Kidney epithelial cell (primary cell): ENCODE measurements at regions not wholly inside any gene's neighbourhood (a gene's known extent, or its start where the extent isn't known, plus 50 kb on each side); places are given as distances from the start of the nearest gene placed in this dataset.

Source experiments
- DNase-seq: peaks from one replicate; pipeline ENCODE4 v3.0.0-alpha.2; 2010; ENCODE audit warnings: low read depth
- H3K27me3 ChIP-seq: 2 replicates; pipeline ENCODE4 v1.6.0; 2011; ENCODE audit warnings: low read length; ENCODE audit not compliant: control insufficient read depth, insufficient read depth
- H3K36me3 ChIP-seq: 2 replicates; pipeline ENCODE4 v1.5.1; 2011; ENCODE audit warnings: low read length; ENCODE audit not compliant: control insufficient read depth, insufficient read depth
- H3K4me3 ChIP-seq: 2 replicates; pipeline ENCODE4 v1.5.1; 2011; ENCODE audit warnings: low read depth, mild to moderate bottlenecking, control low read depth, low read length
- TF ChIP-seq, protein P1 (sequence below): IDR thresholded peaks from 2 replicates; pipeline ENCODE4 v1.5.1; 2011; ENCODE audit warnings: mild to moderate bottlenecking, moderate library complexity, low read length, control low read depth, inconsistent platforms; ENCODE audit not compliant: insufficient read depth, poor library complexity, severe bottlenecking

DNA sequence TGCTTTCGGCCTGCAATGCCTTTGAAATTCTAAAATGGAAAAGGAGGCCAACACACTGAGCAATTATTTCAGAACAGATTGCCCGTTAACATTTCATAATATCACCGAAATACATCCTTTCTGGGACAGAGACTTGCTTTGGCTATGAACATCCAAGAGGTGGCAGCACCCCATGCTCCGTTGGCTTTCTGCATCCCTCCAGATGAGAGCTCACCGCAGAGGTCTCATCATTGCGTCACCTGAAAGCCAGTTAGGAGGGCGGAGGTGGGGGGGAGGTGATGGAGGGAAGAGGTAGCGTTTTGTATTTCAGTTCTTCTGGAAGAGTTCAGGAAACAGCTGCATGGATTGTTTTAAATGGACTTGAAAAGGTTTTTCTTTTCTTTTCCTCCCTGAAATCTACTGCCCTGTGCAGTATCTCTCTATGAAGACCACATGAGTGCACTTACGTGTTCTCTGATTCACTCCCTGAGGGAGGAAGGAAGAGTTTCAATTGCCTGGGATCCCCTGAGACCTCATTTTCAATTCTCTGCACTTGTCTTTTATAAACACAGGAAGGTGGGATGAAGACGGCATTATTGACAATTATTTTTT is 166.8 kb upstream of the PGRMC2 start:
- no peak overlapping the region for H3K4me3 ChIP-seq
- no peaks in the 10 kb centered on the region for H3K27me3 ChIP-seq
- peak; percentile 69 for DNase-seq
- TF ChIP-seq, protein P1, sequence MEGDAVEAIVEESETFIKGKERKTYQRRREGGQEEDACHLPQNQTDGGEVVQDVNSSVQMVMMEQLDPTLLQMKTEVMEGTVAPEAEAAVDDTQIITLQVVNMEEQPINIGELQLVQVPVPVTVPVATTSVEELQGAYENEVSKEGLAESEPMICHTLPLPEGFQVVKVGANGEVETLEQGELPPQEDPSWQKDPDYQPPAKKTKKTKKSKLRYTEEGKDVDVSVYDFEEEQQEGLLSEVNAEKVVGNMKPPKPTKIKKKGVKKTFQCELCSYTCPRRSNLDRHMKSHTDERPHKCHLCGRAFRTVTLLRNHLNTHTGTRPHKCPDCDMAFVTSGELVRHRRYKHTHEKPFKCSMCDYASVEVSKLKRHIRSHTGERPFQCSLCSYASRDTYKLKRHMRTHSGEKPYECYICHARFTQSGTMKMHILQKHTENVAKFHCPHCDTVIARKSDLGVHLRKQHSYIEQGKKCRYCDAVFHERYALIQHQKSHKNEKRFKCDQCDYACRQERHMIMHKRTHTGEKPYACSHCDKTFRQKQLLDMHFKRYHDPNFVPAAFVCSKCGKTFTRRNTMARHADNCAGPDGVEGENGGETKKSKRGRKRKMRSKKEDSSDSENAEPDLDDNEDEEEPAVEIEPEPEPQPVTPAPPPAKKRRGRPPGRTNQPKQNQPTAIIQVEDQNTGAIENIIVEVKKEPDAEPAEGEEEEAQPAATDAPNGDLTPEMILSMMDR, result peak; percentile 86
- no peaks in the 10 kb centered on the region for H3K36me3 ChIP-seq

DNA sequence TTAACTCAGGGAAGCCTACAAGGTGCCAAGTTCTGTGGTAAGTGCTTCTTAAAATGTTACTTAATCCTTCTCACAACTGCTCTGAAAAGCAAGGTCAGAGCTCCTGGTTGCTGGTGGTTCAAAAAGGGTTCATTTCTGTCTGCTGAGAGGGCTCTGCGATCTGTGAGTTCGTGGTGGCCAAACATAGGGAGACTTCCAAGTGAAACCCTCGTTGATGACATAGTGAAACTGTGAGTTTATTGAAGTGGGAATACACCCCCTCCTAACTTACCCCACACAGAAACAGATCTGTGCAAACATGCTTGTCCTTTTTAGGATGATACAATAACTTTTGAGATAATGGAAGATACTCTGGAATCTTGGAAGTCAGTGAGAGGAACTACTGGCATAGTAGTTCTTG is 164.8 kb upstream of the PGRMC2 start:
- no peaks in the 10 kb centered on the region for H3K27me3 ChIP-seq
- H3K4me3 ChIP-seq, result no peak overlapping the region
- DNase-seq, result no peak
- no peaks in the 10 kb centered on the region for H3K36me3 ChIP-seq
- TF ChIP-seq, protein P1, result no peak

DNA sequence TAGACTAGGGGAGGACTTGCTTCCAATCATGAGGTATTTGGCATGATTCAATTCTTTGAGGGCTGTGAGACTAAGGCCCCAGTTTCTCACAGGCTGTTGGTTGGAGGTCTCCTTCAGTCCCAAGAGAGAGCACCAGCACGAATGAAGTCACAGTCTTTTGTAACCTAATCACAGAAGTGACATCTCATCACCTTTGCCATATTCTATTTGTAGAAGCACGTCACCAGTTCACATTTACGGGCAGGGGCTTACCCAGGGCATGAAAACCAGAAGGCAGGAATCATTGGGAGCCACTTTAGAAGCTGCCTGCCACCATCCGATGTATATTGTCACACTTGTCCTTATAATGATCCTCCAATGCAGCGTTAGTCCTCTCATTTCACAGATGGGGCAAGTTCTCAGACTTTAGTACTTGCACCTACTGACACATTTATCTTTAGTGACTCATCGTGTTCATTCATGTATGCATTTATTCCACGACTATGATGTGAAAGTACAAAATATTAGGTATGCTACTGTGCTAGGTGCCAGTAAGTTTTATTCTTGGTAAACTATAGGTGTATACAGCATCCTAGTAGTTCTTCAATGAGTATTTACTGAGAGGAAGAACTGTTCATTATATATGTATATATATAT is 163.8 kb upstream of the PGRMC2 start:
- TF ChIP-seq, protein P1, result no peak
- no peak for DNase-seq
- Histone ChIP-seq H3K36me3 (no peaks in the 10 kb centered on the region), H3K27me3 (no peaks in the 10 kb centered on the region), H3K4me3 (no peak overlapping the region)

DNA sequence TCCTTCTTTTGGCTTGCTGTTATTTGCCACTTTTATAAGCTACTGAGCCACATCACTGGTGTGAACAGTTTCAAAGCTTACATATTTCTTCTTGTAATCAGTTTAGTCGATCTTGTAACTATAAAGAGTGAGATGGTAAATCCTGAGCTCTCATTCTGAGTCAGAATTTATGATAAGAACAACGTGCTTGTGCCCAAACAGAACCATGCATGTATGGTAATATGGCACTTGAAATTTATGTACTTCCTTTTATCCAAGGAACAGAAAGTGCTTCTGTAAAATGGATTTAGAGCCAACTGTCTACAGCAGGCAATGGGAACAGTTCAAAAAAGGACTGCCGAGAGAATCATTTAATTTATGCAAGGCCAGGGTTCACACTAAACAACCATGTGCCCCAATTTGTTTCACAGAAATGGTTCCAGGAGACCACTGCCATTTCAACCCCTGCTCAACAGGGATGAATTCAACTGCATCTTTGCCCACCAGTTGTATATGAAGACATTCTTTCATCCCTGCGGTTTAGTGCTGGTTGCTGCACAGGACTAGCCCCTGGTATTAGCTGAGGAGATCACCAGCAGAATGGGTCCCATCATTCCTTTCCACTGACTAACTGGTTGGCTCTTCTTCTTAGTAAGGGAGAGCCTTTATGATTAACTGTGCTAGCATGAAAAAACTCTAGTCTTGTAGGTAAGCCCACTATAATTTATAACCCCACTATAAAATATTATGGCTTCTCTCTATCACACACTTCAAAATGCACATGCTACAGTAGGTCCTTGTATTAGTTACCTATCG is 162.9 kb upstream of the PGRMC2 start:
- Histone ChIP-seq H3K4me3 (no peak overlapping the region), H3K27me3 (no peaks in the 10 kb centered on the region), H3K36me3 (no peaks in the 10 kb centered on the region)
- no peak for DNase-seq
- TF ChIP-seq, protein P1, result no peak

DNA sequence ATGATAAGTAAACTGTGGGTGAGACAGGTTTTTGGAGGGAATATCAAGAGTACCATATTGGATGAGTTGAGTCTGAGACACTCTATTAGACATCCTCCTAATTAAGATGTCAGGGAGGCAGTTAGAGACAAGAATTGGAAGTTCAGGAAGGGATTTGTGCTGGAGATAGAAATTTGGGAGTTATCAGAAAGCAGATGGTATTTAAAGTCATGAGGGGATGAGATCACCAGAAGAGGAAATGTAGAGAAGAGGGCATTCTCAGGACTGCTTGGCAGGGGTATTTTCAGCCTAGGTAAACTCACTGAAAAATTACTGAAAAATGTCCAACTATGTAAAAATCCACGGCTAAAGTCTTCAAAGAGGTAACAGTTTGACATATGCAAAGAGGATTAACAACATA is 161.6 kb upstream of the PGRMC2 start:
- no peaks in the 10 kb centered on the region for H3K27me3 ChIP-seq
- no peak for DNase-seq
- TF ChIP-seq, protein P1, result no peak
- no peaks in the 10 kb centered on the region for H3K36me3 ChIP-seq
- no peak overlapping the region for H3K4me3 ChIP-seq
